ENCODE measurements at regions not wholly inside any gene's neighbourhood (a gene's known extent, or its start where the extent isn't known, plus 50 kb on each side); places are given as distances from the start of the nearest gene placed in this dataset.
A peak's percentile ranks its signal among the peaks of the same experiment; 100 is the strongest.
"Not testable (repeated sequence)": the region's sequence is repeated elsewhere in the genome, so short reads cannot be mapped to it uniquely, and the experiment has no call there.

GRCh38 chr6:84897988-84898594 lies 133.7 kb upstream of the TBX18 start:
- Histone ChIP-seq H3K27me3 (replicated peaks; ENCODE audit: insufficient read depth) (no peaks in the 10 kb centered on the region), H3K4me1 (ENCODE audit: control insufficient read depth in 1 of 2, low read depth in 2 of 2) (no peaks in the 10 kb centered on the region), H3K27ac (no peak overlapping the region), H3K9me3 (no peaks in the 10 kb centered on the region), H3K36me3 (no peaks in the 10 kb centered on the region), H3K4me3 (no peak overlapping the region)
- ATAC-seq (ENCODE audit: insufficient number of reproducible peaks, low FRiP score, low read depth) (no peak), DNase-seq (ENCODE audit: low spot score) (no peak)
- TF ChIP-seq CTCF (IDR thresholded peaks at IDR 0.05) = no peak

DNA sequence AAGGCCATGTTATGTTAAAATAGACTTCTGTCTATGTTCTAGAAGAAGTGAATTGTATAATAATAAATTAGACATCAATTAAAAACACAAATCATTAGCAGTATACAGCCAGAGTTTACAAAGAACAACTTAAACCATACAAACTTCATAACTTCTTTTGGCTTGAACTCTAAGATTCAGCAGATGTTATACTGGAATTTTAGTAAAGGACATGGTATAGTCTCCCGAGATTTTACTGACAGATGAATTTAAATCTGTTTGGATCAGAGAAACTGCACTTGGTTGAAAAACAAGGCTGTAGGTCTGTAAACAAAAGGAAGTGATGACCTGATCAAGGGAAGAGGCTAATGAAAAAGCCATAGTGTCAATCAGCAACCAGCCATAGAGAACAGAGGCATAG lies 132.6 kb upstream of the TBX18 start:
- Histone ChIP-seq H3K27ac (no peak overlapping the region), H3K9me3 (no peaks in the 10 kb centered on the region), H3K36me3 (no peaks in the 10 kb centered on the region), H3K27me3 (replicated peaks; ENCODE audit: insufficient read depth) (no peaks in the 10 kb centered on the region), H3K4me3 (no peak overlapping the region), H3K4me1 (ENCODE audit: control insufficient read depth in 1 of 2, low read depth in 2 of 2) (no peaks in the 10 kb centered on the region)
- no peak for ATAC-seq (ENCODE audit: insufficient number of reproducible peaks, low FRiP score, low read depth)
- no peak for TF ChIP-seq CTCF (IDR thresholded peaks at IDR 0.05)
- DNase-seq (ENCODE audit: low spot score) = no peak

- DNase-seq (ENCODE audit: low spot score) = no peak
- Histone ChIP-seq H3K9me3 (no peaks in the 10 kb centered on the region), H3K27ac (no peak overlapping the region), H3K4me1 (ENCODE audit: control insufficient read depth in 1 of 2, low read depth in 2 of 2) (no peaks in the 10 kb centered on the region), H3K36me3 (no peaks in the 10 kb centered on the region), H3K27me3 (replicated peaks; ENCODE audit: insufficient read depth) (no peaks in the 10 kb centered on the region), H3K4me3 (no peak overlapping the region)
- no peak for ATAC-seq (ENCODE audit: insufficient number of reproducible peaks, low FRiP score, low read depth)
- no peak for TF ChIP-seq CTCF (IDR thresholded peaks at IDR 0.05)
These were observed 128.3 kb upstream of the TBX18 start for GRCh38 chr6:84892671-84893070.

- Histone ChIP-seq H3K4me1 (ENCODE audit: control insufficient read depth in 1 of 2, low read depth in 2 of 2) (peaks cover 7 to 11% of the 10 kb centered on the region in 2 donors), H3K27me3 (replicated peaks; ENCODE audit: insufficient read depth) (no peaks in the 10 kb centered on the region), H3K4me3 (peak overlapping the region; percentile 44), H3K36me3 (no peaks in the 10 kb centered on the region), H3K27ac (no peak overlapping the region), H3K9me3 (no peaks in the 10 kb centered on the region)
- DNase-seq (ENCODE audit: low spot score) (no peak), ATAC-seq (ENCODE audit: insufficient number of reproducible peaks, low FRiP score, low read depth) (no peak)
- no peak for TF ChIP-seq CTCF (IDR thresholded peaks at IDR 0.05)
These were observed 118.7 kb upstream of the TBX18 start for GRCh38 chr6:84882768-84883766.

DNA sequence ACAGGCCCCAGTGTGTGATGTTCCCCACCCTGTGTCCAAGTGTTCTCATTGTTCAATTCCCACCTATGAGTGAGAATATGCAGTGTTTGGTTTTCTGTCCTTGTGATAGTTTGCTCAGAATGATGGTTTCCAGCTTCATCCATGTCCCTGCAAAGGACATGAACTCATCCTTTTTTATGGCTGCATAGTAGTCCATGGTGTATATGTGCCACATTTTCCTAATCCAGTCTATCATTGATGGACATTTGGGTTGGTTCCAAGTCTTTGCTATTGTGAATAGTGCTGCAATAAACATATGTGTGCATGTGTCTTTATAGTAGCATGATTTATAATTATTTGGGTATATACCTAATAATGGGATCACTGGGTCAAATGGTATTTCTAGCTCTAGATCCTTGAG lies 115.0 kb upstream of the TBX18 start:
- not testable (repeated sequence) for H3K9me3 ChIP-seq; DNase-seq (ENCODE audit: low spot score); H3K36me3 ChIP-seq; ATAC-seq (ENCODE audit: insufficient number of reproducible peaks, low FRiP score, low read depth); H3K27me3 ChIP-seq (replicated peaks; ENCODE audit: insufficient read depth); H3K4me3 ChIP-seq; H3K27ac ChIP-seq
- H3K4me1 ChIP-seq (ENCODE audit: control insufficient read depth in 1 of 2, low read depth in 2 of 2) = peaks cover 7 to 17% of the 10 kb centered on the region in 2 donors

Measured in thoracic aorta (tissue), 2 donors.